OCI-LY3 (cell line): ENCODE measurements at regions not wholly inside any gene's neighbourhood (a gene's known extent, or its start where the extent isn't known, plus 50 kb on each side); places are given as distances from the start of the nearest gene placed in this dataset.

Experiments used
- EZH2phosphoT487 ChIP-seq: fragments of 200-600 bp; shearing (Covaris generic); IDR thresholded peaks from 2 replicates; pipeline ENCODE4 v1.6.1; 2018; ENCODE audit warnings: antibody characterized with exemption, mixed run types, low read depth
- TF ChIP-seq, protein P1 (sequence below): fragments of 200-600, 300-600 bp; sonication (generic); IDR thresholded peaks from 2 replicates; pipeline ENCODE4 v1.5.1; 2014; ENCODE audit warnings: antibody characterized with exemption, low read length, low read depth

- TF ChIP-seq, protein P1, sequence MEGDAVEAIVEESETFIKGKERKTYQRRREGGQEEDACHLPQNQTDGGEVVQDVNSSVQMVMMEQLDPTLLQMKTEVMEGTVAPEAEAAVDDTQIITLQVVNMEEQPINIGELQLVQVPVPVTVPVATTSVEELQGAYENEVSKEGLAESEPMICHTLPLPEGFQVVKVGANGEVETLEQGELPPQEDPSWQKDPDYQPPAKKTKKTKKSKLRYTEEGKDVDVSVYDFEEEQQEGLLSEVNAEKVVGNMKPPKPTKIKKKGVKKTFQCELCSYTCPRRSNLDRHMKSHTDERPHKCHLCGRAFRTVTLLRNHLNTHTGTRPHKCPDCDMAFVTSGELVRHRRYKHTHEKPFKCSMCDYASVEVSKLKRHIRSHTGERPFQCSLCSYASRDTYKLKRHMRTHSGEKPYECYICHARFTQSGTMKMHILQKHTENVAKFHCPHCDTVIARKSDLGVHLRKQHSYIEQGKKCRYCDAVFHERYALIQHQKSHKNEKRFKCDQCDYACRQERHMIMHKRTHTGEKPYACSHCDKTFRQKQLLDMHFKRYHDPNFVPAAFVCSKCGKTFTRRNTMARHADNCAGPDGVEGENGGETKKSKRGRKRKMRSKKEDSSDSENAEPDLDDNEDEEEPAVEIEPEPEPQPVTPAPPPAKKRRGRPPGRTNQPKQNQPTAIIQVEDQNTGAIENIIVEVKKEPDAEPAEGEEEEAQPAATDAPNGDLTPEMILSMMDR, result no peak
- no peak for TF ChIP-seq EZH2phosphoT487
These were observed 67.9 kb upstream of the AADAT start for GRCh38 chr4:170157670-170158069.
